GM18951 (cell line): ENCODE measurements at regions not wholly inside any gene's neighbourhood (a gene's known extent, or its start where the extent isn't known, plus 50 kb on each side); places are given as distances from the start of the nearest gene placed in this dataset.

Experiments
- POLR2A ChIP-seq: IDR thresholded peaks from 4 replicates; pipeline ENCODE4 v1.6.1; 2011; ENCODE audit warnings: mild to moderate bottlenecking; ENCODE audit not compliant: insufficient read length, insufficient read depth; ENCODE audit errors: extremely low read depth
- in situ Hi-C: fragments of 300-500 bp; cut with MboI; formaldehyde crosslinking; loops from one replicate; pipeline ENCODE4 v1.12.0; 2022; ENCODE audit warnings: low sequenced_read_pairs, mixed read lengths, inconsistent platforms; ENCODE audit not compliant: unreplicated experiment

DNA sequence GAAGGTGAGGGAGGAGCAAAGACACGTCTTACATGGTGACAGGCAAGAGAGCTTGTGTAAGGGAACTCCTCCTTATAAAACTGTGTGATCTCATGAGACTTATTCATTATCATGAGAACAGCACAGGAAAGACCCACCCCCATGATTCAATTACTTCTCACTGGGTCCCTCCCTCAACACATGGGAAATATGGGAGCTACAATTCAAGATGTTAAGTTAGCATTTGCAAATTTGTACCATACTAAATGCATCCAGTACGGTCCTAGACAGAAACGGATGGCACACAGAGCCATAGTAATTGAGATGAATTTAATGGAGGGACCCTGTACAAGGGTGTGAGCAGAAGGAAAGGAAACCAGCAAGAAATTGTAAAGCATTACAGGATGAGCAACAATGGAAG, 765.8 kb upstream of the API5 start:
- in situ Hi-C loops = loop anchor here (25.0 kb wide), 1 partner anchor 1084 kb away; the partner anchor contains the start of gene LRRC4C
- no peak for TF ChIP-seq POLR2A

DNA sequence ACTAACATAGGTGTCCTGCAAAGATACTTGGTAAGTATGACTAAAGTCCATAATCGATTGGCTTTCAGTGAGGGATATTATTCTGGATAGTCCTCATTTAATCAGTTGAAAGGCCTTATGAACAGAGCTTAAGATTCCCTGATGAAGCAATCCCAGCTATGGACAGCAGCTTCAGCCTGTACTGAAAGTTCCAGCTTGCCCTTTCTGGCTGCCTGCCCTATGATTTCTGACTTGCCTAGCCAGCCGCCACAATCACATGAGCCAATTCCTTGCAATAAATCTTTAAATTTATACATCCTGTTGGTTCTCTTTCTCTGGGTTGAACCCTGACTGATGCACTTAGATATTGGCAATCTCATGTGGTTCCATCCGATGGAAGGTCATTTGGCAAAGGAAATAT, 759.0 kb upstream of the API5 start:
- no peak for TF ChIP-seq POLR2A
- in situ Hi-C loops = no loop called here

DNA sequence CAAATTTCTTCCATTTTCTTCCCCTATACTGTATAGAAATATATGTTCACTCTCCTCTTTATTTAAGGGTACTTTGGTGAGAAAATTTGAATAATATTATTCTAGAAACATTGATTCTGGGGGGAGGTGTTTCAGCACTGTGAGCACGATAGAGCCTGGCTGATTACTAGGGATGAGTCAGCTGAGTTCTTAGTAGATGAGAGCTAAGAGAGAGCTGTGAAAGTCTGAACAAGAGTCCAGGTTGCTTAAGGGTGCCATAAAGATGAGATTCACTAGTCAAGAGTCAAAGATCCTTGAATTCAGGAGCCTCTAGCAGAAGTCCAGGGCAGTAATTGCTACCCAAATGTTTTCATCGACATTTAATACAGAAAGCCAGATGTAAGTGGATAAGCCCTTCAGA, 756.6 kb upstream of the API5 start:
- in situ Hi-C loops = no loop called here
- no peak for TF ChIP-seq POLR2A

DNA sequence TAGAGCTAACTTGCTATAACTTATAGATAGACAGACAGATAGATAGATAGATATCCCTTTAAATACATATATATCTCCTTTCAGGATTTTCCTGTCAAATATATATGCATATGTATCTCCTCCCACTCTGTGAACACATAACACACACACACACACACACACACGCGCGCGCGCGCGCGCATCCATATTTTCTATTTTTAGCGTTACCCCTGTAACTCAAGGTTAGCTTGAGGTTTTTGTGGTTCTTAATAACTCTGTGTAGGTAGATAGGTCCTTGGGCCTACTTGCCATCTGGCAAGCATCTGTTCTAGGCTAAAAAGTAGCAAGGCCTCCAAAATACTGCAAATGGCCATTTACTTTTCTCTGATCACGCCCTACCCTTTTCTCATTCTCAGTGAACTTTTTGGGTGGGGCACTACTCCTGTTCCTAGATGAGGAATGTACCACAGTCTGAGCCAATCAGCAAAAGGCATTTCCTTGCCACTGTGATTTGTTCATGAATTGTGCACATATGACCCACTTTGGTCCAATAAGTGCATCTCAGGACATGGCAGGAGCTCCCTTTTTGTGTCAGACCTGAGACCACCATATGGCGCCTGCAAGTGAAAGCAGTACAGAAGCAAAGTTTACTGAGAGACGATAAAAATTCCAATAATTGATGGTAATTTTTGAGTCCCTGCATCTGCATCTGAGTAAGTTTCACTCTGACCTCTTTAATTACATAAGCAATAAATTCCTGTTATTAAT, 740.5 kb upstream of the API5 start:
- in situ Hi-C loops = no loop called here
- TF ChIP-seq POLR2A = no peak

DNA sequence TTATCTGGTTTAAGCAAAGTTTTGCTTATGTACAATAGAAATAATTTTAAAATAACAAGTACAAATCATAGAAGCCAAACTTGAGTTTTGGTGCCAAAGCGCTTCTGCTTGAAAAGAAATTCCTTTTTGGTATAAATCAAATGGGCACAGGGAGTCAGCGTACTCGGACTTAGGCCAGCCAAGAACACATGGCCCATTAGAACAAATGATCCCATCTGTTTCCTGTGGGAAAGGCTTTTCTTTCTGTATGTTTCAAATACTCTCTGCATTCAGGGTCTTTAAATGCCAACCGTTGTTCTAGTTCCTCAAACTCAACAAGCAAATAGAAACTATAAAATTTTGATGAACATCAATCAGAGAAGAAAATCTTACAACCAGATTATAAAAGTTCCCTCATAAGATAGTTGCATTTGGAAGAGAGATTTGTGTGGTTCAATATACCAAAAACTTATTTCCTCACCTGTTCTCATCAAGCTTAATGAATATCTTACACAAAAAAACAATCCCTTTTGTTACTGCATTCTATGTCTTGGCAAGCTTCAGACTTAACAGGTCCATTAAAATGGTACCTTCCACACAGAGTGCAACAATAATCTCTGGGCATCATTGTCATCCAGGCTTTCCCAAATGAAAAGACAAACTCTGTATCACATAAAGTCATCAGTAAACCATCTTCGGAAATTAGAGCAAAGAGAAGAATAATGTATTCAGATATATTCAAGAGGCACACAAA, 739.8 kb upstream of the API5 start:
- TF ChIP-seq POLR2A = no peak
- in situ Hi-C loops = no loop called here

DNA sequence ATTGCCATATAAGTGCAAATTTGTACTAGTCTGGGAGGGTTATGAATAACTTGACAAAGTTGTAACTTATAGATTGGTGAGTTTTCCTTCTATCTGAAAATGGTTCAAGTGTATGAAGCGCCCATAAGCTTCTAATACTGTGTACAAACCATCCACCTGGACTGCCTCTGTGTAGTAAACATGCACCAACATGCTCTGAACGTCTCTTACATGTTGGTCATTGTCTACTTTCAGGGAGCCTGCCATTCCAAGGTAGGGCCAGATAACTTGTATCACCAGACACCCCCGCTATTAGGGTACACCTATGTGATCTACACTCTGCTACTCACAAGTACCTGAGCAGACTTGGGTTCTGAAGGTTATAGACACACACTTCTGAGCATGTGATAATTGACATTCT, 735.5 kb upstream of the API5 start:
- in situ Hi-C loops = no loop called here
- TF ChIP-seq POLR2A = no peak

DNA sequence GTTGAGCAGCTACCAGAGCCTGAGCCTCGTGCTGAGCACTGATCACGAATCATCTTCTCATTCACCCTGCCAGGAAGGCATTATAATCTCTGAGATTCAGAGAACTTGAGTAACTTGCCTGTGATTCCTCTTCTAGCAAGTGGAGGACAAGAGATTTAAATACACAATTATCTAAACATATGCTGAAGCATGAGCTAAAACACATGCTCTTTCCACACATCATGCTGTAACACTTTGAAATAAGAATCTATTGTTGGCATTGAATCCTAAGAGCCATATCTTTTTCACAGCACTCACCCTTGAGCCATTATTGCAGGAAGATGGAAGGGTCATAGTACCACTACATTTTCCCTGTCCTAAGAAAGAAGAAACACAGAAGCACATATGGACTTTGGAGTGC, 722.5 kb upstream of the API5 start:
- in situ Hi-C loops = no loop called here
- no peak for TF ChIP-seq POLR2A

DNA sequence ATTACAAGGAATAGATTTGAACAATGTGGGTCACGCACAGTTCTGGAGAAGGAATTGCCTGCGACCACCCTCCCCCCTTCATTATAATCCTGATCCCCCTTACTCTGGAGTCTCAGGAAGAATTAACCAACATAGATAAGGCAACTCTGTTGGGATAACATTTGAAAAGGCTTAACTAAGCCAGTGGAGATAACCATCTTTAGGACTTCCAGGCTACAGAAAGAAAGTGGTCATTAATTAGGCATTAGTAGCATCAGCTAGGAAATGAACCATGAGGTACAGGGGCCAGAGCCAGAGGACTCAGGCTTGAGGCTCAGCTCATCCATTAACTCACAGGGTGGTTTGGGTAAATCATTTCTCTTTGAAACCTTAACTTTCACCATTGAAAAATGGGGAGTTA, 720.0 kb upstream of the API5 start:
- in situ Hi-C loops = no loop called here
- no peak for TF ChIP-seq POLR2A

DNA sequence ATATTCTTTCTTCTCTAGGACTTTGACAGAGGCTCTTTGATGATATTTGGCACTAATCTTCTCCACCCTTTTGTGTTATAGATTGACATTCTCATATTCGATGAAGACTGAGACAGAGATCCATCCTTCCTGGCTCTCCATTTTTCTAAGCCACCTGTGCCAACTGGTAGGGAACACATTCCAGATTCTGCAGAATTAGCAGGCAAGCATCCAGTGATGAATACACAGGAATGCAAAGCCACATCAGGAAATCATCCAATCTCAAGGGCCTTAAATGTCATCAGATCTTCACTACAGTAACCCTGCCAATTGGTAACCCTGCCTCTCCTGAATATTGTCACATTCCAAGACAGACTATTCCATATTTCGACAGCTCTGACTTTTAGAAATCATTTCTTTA, 718.4 kb upstream of the API5 start:
- in situ Hi-C loops = no loop called here
- no peak for TF ChIP-seq POLR2A

DNA sequence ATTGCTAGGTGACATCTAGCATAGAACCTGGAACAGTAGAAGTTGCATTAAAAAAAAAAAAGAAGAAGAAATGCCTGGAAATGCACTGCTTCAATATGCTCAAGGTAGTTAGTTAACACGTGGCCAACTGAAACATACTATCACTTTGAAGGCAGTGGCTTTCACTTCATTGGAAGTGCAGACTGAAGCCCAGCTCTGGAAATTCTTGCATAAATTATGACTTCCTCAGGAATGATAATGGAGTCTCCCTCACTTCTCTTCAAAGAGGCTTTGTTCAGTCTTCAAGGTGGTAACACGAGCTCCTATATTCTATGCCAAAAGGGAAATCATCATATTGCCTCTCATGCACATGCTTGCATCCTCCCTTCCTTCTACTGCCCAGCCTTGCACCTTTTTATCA, 715.9 kb upstream of the API5 start:
- no peak for TF ChIP-seq POLR2A
- in situ Hi-C loops = no loop called here

DNA sequence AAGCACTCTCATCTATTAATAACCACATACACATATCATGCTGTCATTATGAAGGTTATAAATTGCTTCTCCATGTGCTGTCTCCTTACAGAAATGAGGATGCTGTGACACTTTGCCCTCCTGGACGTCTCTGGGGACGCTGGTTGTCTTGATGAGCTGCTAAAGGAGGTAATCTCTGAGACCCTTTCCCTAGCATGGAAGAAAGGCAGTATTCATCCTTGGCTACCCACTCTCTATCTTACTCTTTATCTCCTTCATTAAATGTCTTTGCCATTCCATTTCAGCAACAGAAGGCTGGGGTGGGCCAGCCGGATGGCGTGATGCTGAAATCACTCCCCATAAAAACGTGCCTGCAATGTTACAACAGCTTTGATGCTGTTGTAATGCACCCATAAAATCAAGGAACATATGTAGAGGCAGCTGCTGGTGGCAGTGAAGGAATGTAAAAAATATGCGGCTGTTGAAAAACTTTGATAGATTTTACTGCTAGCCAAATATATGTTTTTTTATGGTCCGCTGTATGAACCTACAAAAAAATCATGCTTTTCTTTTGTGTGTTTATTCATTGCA, 715.1 kb upstream of the API5 start:
- in situ Hi-C loops = no loop called here
- TF ChIP-seq POLR2A = no peak

DNA sequence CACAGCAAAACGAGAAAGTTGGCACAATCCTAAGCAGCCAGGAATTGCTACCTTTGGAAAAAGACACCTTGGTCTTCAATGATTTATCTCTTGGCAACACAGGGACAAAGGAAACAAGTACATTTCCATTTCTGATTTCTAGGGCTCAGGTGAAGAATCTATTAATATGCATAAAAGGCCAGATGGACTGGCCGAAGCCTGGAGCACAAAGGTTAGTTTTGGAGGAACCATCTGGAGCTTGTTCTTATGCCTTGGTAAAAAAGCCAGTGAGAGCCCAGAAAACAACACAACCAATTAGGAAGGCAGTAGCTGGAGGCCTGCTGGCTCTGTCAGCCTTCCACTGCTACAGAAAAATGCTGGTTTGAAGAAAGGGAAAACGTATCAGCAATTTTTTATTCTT, 713.5 kb upstream of the API5 start:
- TF ChIP-seq POLR2A = no peak
- in situ Hi-C loops = no loop called here

DNA sequence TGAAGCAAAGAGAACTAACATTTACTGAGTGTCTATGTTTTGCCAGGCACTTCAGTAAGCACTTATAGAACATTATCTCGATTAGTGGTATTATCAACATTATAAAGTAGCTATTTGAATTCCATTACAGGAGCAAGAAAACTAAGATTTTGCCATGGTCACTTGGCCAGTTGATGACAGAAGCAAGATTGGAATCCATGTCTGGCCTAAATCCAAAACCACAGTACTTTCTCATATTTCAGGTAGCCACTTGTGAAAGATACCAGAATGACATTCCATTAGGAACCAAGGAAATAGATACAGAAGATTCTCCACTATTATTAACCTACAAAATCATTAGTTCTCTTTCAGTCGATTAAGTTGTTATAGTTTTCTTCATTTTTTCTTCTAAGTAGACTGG, 691.0 kb upstream of the API5 start:
- in situ Hi-C loops = no loop called here

More for the DNA sequence above, 691.0 kb upstream of the API5 start:
- no peak for TF ChIP-seq POLR2A
